HG03575 (cell line): ENCODE measurements at regions not wholly inside any gene's neighbourhood (a gene's known extent, or its start where the extent isn't known, plus 50 kb on each side); places are given as distances from the start of the nearest gene placed in this dataset.
"Not testable (repeated sequence)": the region's sequence is repeated elsewhere in the genome, so short reads cannot be mapped to it uniquely, and the experiment has no call there.

ENCODE experiments used
- ATAC-seq: cut with Tn5 transposase; IDR thresholded peaks from one replicate; pipeline ENCODE4 v1.9.1; 2021; ENCODE audit not compliant: unreplicated experiment, insufficient number of reproducible peaks, low FRiP score; ENCODE audit errors: extremely low read depth

GRCh38 chr10:15921423-15921945 lies 61.2 kb upstream of the MINDY3 start:
- ATAC-seq, result not testable (repeated sequence)

- no peak for ATAC-seq
These were observed 71.1 kb upstream of the MINDY3 start for GRCh38 chr10:15931376-15931775.

- ATAC-seq, result not testable (repeated sequence)
These were observed 79.2 kb upstream of the MINDY3 start for GRCh38 chr10:15939543-15939942.

- ATAC-seq, result no peak
These were observed 83.1 kb upstream of the MINDY3 start for GRCh38 chr10:15943426-15943825.

GRCh38 chr10:15954188-15954587 lies 93.9 kb upstream of the MINDY3 start:
- ATAC-seq, result no peak

- ATAC-seq, result no peak
These were observed 100.0 kb upstream of the MINDY3 start for GRCh38 chr10:15960277-15960676.

GRCh38 chr10:15972736-15973135 lies 112.4 kb upstream of the MINDY3 start:
- ATAC-seq, result not testable (repeated sequence)

GRCh38 chr10:15985690-15986089 lies 125.4 kb upstream of the MINDY3 start:
- ATAC-seq, result no peak

GRCh38 chr10:15990535-15991129 lies 130.3 kb upstream of the MINDY3 start:
- ATAC-seq, result no peak

GRCh38 chr10:15997313-15997712 lies 137.0 kb upstream of the MINDY3 start:
- ATAC-seq, result no peak

- ATAC-seq, result no peak
These were observed 141.3 kb upstream of the MINDY3 start for GRCh38 chr10:16001581-16001980.

- ATAC-seq, result no peak
These were observed 149.5 kb upstream of the MINDY3 start for GRCh38 chr10:16009785-16010184.

GRCh38 chr10:16011548-16011947 lies 151.2 kb upstream of the MINDY3 start:
- no peak for ATAC-seq

- ATAC-seq, result no peak
These were observed 154.2 kb upstream of the MINDY3 start for GRCh38 chr10:16014469-16014868.

- ATAC-seq, result no peak
These were observed 156.4 kb upstream of the MINDY3 start for GRCh38 chr10:16016688-16017087.

- no peak for ATAC-seq
These were observed 160.5 kb upstream of the MINDY3 start for GRCh38 chr10:16020836-16021235.

- not testable (repeated sequence) for ATAC-seq
These were observed 166.5 kb upstream of the MINDY3 start for GRCh38 chr10:16026832-16027231.

- no peak for ATAC-seq
These were observed 170.3 kb upstream of the MINDY3 start for GRCh38 chr10:16030562-16030961.

GRCh38 chr10:16049050-16049449 lies 188.7 kb upstream of the MINDY3 start:
- no peak for ATAC-seq

- no peak for ATAC-seq
These were observed 189.5 kb upstream of the MINDY3 start for GRCh38 chr10:16049782-16050181.

GRCh38 chr10:16063350-16063749 lies 203.0 kb upstream of the MINDY3 start:
- ATAC-seq, result no peak
